ENCODE measurements at regions not wholly inside any gene's neighbourhood (a gene's known extent, or its start where the extent isn't known, plus 50 kb on each side); places are given as distances from the start of the nearest gene placed in this dataset.

- FAIRE-seq (no peak), DNase-seq (ENCODE audit: low read depth, low spot score) (no peak)
- ChIA-PET CTCF (interaction anchor here (1.5 kb wide), 1 partner anchor 532 kb away, joined by 4 read pairs; no protein-coding TSS in a partner anchor), POLR2A (interaction anchor here (0.5 kb wide), 1 partner anchor 88 kb away, joined by 3 read pairs; no protein-coding TSS in a partner anchor)
- no peak overlapping the region for H3K27ac ChIP-seq (ENCODE audit: insufficient read depth, low read depth, low read length)
- no peak overlapping the region for H3K4me2 ChIP-seq (ENCODE audit: insufficient read depth, low read length)
- no peaks in the 10 kb centered on the region for H3K9me3 ChIP-seq (replicated peaks; ENCODE audit: control insufficient read depth, insufficient read depth, low read length)
- H3K4me3 ChIP-seq (replicated peaks in 1 of 3; ENCODE audit: insufficient read depth in 1 of 3, low read depth in 1 of 3, low read length in 3 of 3), result no peak overlapping the region
- H3K9me1 ChIP-seq (replicated peaks; ENCODE audit: control insufficient read depth, extremely low read depth, insufficient read depth, low read length), result no peaks in the 10 kb centered on the region
- no peaks in the 10 kb centered on the region for H3K36me3 ChIP-seq (ENCODE audit: control insufficient read depth in 2 of 2, extremely low read depth in 1 of 2, insufficient read depth in 2 of 2, low read length in 2 of 2)
- H4K20me1 ChIP-seq (replicated peaks; ENCODE audit: control insufficient read depth, extremely low read depth, insufficient read depth, low read length), result no peaks in the 10 kb centered on the region
- no peaks in the 10 kb centered on the region for H3K4me1 ChIP-seq (ENCODE audit: control insufficient read depth, extremely low read depth, insufficient read depth, low read length)
- dilution Hi-C loops (cut with MboI; ENCODE audit: extremely low pct_ligation_motif_present, low sequenced_read_pairs), result no loop called here
- intact Hi-C loops (cut with micrococcal nuclease), result no loop called here
- no peaks in the 10 kb centered on the region for H3K27me3 ChIP-seq (ENCODE audit: control insufficient read depth in 2 of 2, insufficient read depth in 2 of 2, low read length in 2 of 2)
- H3K79me2 ChIP-seq (ENCODE audit: control insufficient read depth, insufficient read depth, low read length), result no peaks in the 10 kb centered on the region
- no peak overlapping the region for H3K9ac ChIP-seq (replicated peaks; ENCODE audit: extremely low read depth, insufficient read depth, low read length)
- TF ChIP-seq POLR2AphosphoS5 (IDR thresholded peaks at IDR 0.05; ENCODE audit: insufficient read depth, low read depth, low read length), result no peak
- no peak for TF ChIP-seq FOS (IDR thresholded peaks at IDR 0.05; ENCODE audit: borderline replicate concordance, insufficient read depth, low read length)
- TF ChIP-seq JUN (IDR thresholded peaks at IDR 0.05; ENCODE audit: borderline replicate concordance, insufficient read depth, insufficient read length, low read depth), result no peak
- TF ChIP-seq MYC (IDR thresholded peaks at IDR 0.05; ENCODE audit: low read depth, low read length), result no peak
- TF ChIP-seq GATA2 (IDR thresholded peaks at IDR 0.05; ENCODE audit: insufficient read depth, insufficient read length, low read depth, low read length), result no peak
- TF ChIP-seq, protein P1, sequence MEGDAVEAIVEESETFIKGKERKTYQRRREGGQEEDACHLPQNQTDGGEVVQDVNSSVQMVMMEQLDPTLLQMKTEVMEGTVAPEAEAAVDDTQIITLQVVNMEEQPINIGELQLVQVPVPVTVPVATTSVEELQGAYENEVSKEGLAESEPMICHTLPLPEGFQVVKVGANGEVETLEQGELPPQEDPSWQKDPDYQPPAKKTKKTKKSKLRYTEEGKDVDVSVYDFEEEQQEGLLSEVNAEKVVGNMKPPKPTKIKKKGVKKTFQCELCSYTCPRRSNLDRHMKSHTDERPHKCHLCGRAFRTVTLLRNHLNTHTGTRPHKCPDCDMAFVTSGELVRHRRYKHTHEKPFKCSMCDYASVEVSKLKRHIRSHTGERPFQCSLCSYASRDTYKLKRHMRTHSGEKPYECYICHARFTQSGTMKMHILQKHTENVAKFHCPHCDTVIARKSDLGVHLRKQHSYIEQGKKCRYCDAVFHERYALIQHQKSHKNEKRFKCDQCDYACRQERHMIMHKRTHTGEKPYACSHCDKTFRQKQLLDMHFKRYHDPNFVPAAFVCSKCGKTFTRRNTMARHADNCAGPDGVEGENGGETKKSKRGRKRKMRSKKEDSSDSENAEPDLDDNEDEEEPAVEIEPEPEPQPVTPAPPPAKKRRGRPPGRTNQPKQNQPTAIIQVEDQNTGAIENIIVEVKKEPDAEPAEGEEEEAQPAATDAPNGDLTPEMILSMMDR (IDR thresholded peaks at IDR 0.05; ENCODE audit: extremely low read depth in 1 of 2, insufficient read depth in 1 of 2, low read depth in 1 of 2, low read length in 2 of 2), result no peak
- TF ChIP-seq, protein P2, sequence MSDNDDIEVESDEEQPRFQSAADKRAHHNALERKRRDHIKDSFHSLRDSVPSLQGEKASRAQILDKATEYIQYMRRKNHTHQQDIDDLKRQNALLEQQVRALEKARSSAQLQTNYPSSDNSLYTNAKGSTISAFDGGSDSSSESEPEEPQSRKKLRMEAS (IDR thresholded peaks at IDR 0.05; ENCODE audit: insufficient read depth, insufficient read length), result no peak
- TF ChIP-seq POLR2A (IDR thresholded peaks at IDR 0.05; ENCODE audit: low read depth, low read length), result no peak
- TF ChIP-seq EZH2 (IDR thresholded peaks at IDR 0.05; ENCODE audit: borderline replicate concordance, low read depth, low read length, severe bottlenecking), result no peak
- no peak overlapping the region for H2AFZ ChIP-seq (ENCODE audit: low read depth, low read length)
- BruUV-seq (replicated peaks), result no TSS peak
These were observed 1104.9 kb upstream of the TMPRSS15 start for GRCh38 chr21:19508442-19508841.

All from endothelial cell of umbilical vein (primary cell).